Right renal pelvis (tissue), 4 donors: ENCODE measurements at regions not wholly inside any gene's neighbourhood (a gene's known extent, or its start where the extent isn't known, plus 50 kb on each side); places are given as distances from the start of the nearest gene placed in this dataset.

ENCODE experiments used
- DNase-seq, 4 donors: peaks; one replicate each; pipeline ENCODE4 v3.0.0-alpha.2; 2013; ENCODE audit warnings: low read depth in 4 of 4, low spot score in 3 of 4, missing footprints in 1 of 4

DNA sequence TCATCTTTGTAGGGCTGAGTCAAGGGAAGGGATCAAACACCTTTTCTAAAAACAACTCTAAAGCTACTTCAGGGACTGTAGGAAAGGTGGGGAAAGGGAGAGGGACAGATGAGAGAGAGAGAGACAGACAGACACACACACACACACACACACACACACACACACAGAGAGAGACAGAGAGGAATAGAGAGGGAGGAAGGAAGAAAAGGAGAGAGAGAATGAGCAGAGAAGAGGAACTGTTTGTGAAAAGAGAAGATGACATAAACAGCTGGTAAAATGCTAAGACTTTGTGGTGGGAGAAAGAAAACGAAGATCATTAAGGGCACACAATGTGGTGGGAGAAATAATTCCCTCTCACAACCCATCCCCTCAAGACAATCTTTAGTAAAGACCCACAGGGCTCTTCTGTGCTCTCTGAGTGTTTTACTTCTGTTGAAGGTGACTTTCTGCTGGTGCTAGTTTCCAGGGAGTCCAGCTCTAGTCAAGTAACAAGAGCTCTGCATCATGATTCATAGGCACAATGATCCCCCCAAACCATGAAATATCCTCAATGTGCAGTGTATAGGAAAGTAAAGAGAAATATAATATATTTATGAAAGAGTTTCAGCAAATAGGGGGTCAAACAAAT lies 77.2 kb upstream of the STK17B start:
- DNase-seq: no peak

DNA sequence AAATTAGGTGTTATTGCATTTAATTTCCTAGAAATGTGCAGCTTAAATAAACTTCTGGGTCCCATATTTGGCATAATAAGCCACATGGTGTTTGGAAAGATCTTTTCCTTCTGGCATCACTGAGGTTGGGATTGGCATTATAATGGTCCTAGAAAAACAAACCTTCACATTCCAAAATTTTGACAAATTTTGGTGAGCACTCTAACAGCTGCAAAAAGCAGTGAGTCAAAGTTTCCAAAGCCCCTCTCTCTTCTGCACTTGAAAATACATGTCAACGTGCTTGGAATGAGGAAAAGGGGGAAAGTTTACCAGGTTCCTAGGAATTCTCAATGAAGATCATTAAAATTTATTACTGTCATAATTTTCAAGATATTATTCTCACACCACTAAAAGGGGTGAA lies 77.8 kb upstream of the STK17B start:
- DNase-seq: no peak

DNA sequence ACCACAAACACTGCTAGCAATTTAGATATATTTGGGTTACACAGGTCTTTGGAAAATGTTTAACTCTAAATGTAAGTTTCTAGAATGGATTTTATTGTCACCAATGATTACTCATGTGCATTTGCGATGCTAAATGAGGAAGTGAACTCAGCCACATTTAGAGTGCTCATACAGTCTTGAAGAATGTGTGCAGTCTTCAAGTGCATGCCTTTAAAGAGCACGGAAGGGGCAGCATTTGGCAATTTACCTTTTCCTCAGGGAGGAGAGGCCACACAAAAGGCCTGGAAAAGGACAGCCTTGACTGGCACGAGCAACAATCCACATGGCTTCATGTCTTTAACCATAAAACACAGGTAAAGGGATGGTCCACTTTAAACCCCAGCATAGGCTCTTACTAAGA lies 78.5 kb upstream of the STK17B start:
- DNase-seq: no peak

DNA sequence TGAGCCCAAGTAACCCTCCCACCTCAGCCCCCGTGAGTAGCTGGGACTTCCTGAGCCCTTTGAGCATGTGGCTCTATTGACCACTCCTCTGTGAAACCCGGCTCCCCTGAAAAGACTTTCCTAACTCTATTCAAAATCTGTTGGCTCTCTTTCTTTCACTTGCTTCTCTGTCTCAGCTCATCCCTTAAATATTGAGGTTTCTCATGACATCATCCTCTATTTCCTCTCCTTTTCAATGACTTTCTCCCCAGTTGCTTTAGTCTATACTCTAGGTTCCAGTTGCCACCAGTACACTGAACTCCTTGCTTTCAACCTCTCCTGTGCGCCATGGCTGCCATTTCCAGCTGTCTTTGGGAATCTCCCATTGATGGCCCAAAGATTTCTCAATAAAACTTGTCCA lies 79.8 kb upstream of the STK17B start:
- no peak for DNase-seq

DNA sequence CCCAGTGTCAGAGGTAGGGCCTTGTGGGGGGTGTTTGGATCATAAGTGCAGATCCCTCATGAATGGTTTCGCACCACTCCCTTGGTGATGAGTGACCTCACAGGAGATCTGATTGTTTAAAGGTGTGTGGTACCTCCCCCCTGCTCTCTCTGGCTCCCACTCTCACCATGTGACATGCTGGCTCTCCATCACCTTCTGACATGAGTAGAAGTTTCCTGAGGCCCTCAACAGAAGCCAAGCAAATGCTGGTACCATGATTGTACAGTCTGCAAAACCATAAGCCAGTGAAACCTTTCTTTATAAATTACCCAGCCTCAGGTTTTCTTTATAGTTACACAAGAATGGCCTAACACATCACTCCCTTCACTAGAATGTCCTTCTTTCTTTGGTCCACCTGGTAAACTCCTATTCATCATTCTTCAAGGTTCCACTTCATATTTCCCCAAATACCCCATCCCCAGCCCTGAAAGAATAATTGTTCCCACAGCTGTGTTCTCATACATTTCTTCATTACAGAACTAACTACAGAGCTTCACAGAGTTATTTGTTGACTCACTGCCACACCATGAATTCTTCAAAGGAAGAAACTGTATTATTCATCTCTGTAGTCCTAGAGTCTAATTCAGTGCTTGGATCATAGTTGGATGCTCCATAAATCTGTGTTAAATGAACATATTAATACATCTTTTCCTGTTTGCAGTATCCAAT lies 81.2 kb upstream of the STK17B start:
- DNase-seq: no peak

DNA sequence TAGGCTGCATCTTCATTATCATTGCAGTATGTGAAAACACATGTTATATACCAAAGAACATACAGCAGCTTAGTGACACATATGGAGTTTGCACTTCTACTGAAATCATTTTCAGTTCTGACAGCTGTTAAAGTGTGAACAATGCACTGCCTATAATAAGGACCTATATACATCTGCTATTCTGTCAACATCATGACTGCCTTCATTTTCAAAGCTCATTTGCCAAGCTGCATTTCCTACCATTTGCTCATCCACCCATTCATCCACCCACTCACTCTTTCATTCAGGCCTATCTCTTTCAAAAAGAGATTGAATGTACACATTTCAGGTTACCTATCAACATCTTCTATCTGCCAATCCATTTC lies 81.7 kb upstream of the STK17B start:
- DNase-seq: no peak

DNA sequence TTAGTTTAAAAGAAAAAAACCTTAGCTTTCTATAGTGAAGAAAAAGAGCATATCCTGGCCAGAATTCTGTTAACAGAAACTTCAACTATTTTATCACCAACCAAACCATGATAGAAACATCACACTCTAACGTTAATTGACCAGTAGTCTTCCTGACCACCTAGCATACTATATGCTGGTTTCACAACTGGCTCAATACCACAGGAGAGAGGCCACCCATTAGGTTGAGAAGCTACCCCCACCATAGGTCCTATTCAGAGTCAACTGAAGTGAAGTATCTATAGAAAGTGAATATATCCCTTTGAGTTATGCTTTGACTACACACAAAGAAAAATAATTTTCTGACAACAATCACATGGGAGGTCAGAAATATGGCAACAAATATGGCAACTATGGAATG lies 85.2 kb upstream of the STK17B start:
- DNase-seq: no peak

DNA sequence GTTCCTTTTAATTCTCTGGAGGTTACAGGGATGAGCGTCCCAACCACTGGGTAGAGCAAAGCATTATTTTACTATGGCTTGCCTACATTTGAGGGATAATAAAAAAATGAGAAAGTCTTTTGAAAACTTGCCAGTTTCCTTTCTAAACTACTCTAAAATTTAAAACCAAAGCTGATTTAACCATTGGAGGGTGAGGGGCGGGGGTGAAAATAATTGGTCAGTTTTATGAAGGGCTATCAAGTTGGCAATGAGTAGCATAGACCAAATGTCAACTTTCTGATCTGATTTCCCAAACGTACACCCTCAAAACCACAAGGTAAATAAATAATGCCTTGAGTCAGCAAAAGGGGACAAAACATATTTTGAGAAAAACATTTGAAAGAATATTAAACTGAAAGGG lies 85.7 kb upstream of the STK17B start:
- no peak for DNase-seq

DNA sequence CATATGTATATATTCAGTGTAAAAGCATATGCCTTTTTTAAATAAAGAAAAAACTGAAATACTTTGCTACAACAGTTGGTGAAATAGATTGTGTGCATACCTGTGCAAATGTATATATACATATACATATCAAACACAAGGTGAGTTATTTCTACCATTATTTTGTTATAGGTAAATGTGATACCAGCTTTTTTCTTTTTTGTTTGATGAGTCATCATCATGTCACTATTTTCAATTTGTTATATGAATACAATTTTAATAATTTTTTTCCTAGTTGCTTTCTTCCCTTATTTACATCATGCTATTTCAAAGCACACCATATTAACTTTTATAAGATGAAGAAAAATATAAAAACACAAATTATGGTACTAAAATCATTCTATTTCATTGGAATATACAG lies 87.0 kb upstream of the STK17B start:
- DNase-seq: no peak

DNA sequence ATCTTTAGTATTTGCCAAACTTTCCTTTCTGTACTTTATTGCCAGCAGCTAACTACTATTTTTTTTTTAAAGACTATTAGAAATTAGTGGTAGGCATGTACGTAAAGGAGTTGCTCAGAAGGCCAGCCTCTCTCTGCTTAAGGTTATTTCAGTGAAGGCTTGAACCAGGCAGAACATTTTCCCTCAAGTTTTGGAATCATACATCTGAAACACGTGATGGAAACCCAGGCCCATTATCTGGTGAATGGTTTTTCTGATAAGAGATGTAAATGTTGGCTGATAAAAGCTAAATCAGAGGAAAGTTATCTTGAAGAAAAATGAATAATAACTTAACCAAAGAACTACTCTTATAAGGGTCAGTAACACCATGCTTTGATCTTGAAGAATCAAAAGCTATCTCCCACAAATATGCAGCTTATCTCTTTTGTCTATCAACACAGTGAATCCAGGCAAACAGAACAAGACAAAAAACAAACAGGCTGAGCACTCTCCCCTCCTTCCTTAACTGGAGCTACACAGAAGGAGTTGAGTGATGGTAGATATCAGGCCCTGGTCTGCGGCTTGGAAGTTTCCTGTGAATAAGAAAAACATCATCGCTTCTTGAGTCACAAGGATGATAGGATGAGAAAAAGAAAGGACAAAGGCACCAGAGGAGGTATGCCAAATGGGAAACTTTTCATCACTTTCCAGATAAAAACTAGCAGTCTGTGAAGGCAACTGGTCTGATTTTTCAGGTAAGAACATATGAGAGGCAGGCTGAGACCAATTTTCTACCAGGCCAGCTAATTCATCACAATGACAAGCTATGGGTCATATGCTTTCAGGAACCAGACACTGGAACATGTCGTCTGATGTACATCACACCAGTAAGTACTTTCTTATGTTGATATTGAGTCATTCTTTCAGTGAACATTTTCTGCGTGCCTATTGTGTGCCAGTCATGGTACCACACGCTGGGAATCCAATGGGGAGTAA lies 88.4 kb upstream of the STK17B start:
- no peak for DNase-seq

DNA sequence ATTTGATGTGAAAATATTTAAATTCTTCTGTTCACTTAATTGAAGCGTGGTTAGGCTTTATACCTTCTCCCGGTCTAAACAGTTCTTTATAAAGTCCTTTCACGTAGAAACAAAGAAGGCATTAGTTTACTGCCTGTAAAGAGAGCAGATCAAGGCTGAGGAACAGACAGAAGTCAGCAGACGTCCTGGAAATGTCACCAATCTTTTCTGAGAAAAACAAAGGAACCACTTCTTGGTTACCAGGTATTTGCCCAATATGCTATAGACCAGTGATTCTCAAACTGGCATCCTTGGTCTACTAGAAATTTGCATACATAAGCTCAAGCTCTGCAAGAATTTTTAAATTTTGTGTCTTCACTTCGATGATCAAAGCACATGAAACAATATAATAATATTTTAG lies 89.2 kb upstream of the STK17B start:
- DNase-seq: no peak

DNA sequence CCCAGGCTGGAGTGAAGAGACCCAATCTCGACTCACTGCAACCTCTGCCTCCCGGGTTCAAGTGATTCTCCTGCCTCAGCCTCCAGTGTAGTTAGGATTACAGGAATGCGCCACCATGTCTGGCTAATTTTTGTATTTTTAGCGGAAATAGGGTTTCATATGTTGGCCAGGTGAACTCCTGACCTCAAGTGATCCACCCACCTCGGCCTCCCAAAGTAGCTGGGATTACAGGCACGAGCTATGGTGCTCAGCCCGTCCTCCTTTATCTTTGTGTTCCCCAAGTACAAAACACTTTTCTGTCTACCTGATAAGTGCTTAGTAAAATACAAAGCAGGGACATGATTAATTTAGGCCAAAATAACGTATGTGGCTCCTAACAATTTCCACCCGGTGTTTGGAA lies 91.2 kb upstream of the STK17B start:
- no peak for DNase-seq

DNA sequence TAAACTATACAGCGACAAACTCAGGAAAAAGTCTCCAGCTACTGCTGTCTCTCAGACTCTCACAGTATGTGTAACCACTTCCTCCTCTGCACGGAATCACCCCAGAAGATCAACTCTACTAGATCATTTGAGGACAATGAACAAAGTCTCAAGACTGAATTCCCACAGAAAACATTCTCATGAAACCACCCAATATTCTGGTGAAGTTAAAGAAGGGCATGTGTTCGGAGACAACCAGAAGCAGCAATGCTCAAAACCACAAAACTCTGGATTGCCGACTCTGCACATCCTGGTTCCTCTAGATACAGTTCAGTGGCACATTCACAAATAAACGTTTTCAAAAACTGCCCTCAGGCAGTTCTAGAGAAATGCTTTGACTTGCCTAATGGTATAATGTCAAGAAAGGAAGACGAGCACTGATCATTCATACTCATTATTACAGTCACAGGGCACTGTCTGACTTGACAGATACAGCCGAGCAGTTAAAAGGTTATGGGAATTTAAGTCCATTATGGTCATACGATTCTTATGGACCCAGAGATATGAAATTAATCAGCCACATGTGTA lies 91.9 kb upstream of the STK17B start:
- no peak for DNase-seq

DNA sequence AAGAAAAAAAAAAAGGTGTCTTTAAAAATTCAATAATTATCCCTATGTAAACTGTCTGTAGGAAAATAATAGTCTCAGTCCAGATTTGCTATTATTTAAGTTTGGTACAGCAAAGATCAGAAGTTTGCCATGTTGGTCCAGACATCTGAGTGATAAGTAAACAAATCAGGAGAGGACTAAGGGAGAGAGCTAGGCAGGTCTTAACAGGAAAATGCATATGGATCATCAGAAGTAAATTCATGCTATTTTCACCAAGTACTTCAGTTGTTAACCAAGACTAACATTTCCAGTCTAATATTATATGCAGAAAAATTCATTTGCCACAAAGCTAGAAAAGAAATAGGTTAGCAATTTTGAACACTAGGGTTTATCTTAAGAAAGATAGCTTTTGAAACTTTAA lies 95.0 kb upstream of the STK17B start:
- no peak for DNase-seq

DNA sequence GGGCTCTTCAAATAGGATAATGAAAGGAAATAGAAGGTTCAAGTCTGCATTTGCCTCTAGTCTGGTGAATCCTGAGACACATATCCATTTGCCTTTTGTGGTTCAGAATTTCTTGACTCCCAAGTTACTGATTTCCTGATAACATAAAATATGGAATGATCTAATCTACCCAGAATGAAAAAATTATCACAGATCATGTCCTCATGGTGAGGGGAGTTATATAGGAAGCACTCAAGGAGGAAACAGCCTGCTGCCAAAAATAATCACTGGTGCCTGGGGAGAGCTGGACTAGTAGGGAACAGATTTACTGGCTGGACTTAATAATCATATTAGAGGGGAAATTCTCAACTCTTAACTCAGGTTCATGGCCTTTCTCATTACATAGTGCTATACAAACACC lies 95.5 kb upstream of the STK17B start:
- DNase-seq: no peak

DNA sequence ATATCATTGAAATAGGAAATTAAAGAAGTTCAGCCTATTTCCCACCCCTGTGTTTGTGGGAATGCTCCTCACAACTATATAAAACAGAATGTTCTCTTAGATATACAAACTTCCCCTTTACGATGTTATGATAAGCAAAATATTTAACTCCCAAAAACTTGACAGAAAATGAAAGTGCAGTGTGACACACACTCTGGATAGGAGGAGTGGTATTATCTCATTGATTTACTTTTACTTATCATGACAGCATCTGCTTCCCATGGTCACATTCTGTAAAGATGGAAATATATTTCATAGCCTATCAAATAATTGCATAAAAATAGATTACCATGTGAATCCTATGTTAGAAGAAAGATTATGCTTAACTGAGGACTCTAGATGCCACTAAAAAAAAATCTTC lies 96.6 kb upstream of the STK17B start:
- no peak for DNase-seq

DNA sequence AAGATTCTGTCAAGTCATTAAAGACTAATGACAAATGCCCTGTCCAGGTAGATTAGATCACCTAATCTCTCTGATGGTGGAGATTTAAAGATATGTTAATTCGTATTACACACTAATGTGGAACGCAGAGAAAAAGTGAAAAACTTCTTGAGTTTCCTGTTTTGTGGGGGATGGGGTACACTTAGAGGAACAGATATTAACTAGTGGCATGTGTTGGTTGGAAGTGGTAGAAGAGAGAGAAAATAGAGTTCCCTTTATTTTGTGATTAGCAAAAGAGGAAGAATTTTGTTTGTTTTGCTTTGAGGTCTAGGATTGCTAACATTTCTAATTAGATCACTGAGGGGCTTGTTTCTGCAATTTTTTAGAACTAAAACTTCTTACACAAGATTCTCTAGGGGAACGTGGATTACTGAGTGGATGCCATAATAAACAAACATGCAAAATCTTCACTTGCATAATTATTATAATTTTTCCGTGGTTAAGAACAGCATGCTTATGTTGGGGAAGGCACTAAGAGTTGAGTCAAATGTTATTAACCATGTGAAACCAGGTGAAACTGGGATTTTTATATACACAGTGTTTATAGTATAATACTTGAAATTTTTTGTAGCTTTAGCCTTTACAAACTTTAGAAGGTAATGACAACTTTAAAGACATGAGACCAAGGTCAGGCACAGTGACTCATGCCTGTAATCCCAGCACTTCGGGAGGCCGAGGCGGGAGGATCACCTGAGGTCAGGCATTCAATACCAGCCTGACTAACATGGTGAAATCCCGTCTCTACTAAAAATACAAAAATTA lies 97.4 kb upstream of the STK17B start:
- no peak for DNase-seq

DNA sequence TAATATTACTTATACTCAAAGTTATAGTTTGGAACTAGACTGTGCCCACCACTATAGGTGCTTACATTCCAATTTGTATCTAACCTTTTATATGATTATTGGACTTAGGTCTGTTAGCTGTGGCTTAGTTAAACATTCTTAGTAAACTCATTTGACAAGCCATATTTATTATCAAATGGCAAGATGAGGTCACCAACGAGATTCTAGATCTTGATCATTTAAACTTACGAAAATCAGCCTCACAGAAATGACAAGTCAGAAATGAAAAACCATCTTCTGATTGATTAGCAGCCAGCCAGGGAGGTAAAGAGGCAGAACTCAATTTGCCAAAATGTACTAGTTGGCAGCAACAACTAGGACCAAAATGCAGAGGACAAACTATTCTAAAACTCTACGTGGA lies 100.4 kb upstream of the STK17B start:
- DNase-seq: no peak

DNA sequence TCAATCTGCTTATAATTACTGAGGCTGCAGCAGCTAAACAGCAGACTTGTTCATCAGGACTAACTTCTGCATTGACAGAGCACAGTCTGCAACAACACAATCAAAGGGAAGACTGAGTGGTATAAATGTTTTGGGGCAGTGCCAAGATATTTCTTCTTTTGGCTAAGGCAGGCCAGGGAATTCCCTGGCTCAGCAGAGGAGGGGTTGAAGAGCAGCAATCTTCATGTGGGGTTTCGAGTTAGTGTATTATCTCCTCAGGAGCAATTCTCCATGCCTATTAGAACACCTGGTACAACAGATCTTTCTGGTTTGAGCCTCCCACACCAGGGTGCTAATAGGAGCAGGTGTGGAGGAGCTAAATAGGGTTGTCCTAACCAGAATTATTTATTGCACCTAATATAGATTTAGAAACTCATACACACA lies 103.0 kb upstream of the STK17B start:
- DNase-seq: no peak

DNA sequence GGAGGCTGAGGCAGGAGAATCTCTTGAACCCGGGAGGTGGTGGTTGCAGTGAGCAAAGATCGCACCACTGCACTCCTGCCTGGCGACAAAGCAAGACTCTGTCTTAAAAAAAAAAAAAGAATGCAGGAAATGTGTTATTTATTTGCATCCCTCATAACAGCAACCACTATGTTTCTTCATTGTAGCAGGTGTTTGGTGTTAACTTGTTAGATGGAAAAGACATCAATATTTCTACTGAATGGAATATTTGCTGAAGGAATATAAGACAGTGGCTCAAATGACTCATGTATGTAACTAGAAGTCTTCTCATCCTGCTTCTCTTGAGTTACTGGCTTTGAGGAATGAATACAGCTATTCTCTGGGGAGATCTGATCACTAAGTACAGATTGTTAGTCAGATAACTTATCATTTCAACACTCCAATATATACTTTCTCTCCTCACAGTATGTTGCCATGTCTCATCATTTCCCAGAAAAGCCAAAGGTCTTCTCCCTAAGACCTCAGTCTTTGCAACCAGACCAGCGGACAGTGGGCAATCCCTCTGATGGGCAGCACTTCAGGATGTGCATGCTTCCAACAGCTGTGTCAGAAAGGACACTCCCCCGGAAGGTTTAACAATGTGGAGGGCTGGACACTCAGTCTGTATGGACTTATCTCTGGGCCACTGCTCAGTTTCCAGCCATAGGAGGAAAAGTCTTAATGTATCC lies 104.4 kb upstream of the STK17B start:
- no peak for DNase-seq
